Heart right ventricle (tissue), 16 donors: ENCODE measurements at regions not wholly inside any gene's neighbourhood (a gene's known extent, or its start where the extent isn't known, plus 50 kb on each side); places are given as distances from the start of the nearest gene placed in this dataset.

Experiments used
- ATAC-seq, 8 donors: fragments of 200-7000 bp; cut with Tn5 transposase; one replicate each; pipeline ENCODE4 v1.9.1; 2020; ENCODE audit warnings: mild to moderate bottlenecking in 8 of 8, moderate library complexity in 8 of 8, moderate number of reproducible peaks in 1 of 8
- DNase-seq, 2 donors: peaks; one replicate each; pipeline ENCODE4 v3.0.0-alpha.2; 2020
- H3K27ac ChIP-seq, 10 donors: fragments of 200-600 bp; sonication (generic) in 2 of 10; one replicate each; pipeline versions ENCODE4 v1.5.0 to v1.8.0; 2020 to 2022; ENCODE audit warnings: mild to moderate bottlenecking in 3 of 10
- H3K27me3 ChIP-seq, 7 donors: fragments of 200-600 bp; one replicate each; pipeline ENCODE4 v1.8.0; 2021 to 2022; ENCODE audit warnings: mild to moderate bottlenecking in 2 of 7
- H3K36me3 ChIP-seq, 9 donors: fragments of 200-600 bp; sonication (generic) in 1 of 9; one replicate each; pipeline versions ENCODE4 v1.5.0 to v1.8.0; 2020 to 2022; ENCODE audit warnings: mild to moderate bottlenecking in 2 of 9
- H3K4me1 ChIP-seq, 9 donors: fragments of 200-600 bp; sonication (generic) in 1 of 9; one replicate each; pipeline versions ENCODE4 v1.5.0 to v1.8.0; 2020 to 2022; ENCODE audit warnings: mild to moderate bottlenecking in 4 of 9
- H3K4me3 ChIP-seq, 10 donors: fragments of 200-600 bp; sonication (generic) in 2 of 10; one replicate each; pipeline versions ENCODE4 v1.5.0 to v1.8.0; 2020 to 2022; ENCODE audit warnings: mild to moderate bottlenecking in 7 of 10, moderate library complexity in 2 of 10
- H3K9me3 ChIP-seq, 11 donors: fragments of 200-600 bp in 10 of 11; sonication (generic) in 2 of 11; one replicate each; pipeline versions ENCODE4 v1.5.0 to v1.8.0; 2013 to 2022; ENCODE audit warnings: mild to moderate bottlenecking in 2 of 11, control low read depth in 1 of 11, moderate library complexity in 1 of 11
- WGBS, 2 donors: extraction: QIAGEN DNeasy Blood & Tissue Kit; methylation state at CpG; one replicate each; pipeline ENCODE4 v1.1.7; 2013; ENCODE audit warnings: inconsistent platforms in 1 of 2; 5-methylcytosine and 5-hydroxymethylcytosine counted together
- intact Hi-C, 10 donors: fragments of 100-400 bp; cut with DNase I; formaldehyde crosslinking; loops; one replicate each; pipeline versions ENCODE4 v1.11.1 to v1.14.2; 2022
- TF ChIP-seq, protein P1 (sequence below), 9 donors: fragments of 200-600 bp; sonication (generic) in 2 of 9; IDR thresholded peaks; one replicate each; pipeline versions ENCODE4 v1.5.0 to v1.8.0; 2021 to 2022; ENCODE audit warnings: antibody characterized with exemption in 9 of 9, mild to moderate bottlenecking in 5 of 9, moderate library complexity in 1 of 9
- donor health status: Arrhythmogenic right ventricular cardiomyopathy.
- donor health status: ischemic (EF 13 %, LVEDD 7.1; RV severe dilation, severe dysfunction).
- donor health status: healthy with polysubstance abuse.
- donor health status: DM: no; HTN: yes; CAD: no.
- donor health status: DM: no; HTN: no; CAD: no.
- donor health status: ischemic (EF 25% LVEDD 6.9; RV normal size, moderate dysfunction).
- donor health status: ischemic (EF 25% LVEDD 5.7; RV mildly dilated, moderate dysfunction).
- donor health status: healthy.
- donor health status: DM: yes; HTN: yes; CAD: no.
- donor health status: Ischemic cardiomyopathy.
- donor health status: ischemic (EF 35%, LVEDD 5.7; RV mildly dilated, moderate dysfunction).
- donor health status: nonischemic (EF 11% LVEDD 7.7; RV severe dilation, severe dysfunction).
- donor health status: DM: yes; HTN: yes; CAD: no.
- donor health status: PGD.
- donor health status: ischemic (EF 29% LVEDD 5.4; RV normal size, mild dysfunction).
- donor health status: nonischemic (EF 23%, LVEDD 6.1; RV moderate dilation, normal function).

DNA sequence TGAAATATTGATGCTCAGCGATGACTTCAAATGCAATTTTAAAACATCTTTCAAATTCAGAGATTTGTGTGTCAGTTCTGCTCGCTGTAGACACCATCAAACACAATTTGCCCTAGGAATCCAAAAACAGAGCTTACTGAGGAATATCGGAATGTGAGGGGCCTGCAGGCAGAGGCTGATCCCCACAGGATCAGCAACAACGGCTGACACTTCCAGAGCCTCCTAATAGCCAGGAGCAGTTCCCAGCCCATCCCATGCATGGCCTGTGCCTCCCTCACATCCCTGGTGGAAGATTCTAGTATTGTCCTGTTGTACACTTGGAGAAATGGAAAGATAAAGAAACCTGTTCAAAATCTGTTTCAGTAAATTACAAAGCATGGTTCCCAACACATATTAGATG is 129.7 kb upstream of the VWC2 start:
- TF ChIP-seq, protein P1, sequence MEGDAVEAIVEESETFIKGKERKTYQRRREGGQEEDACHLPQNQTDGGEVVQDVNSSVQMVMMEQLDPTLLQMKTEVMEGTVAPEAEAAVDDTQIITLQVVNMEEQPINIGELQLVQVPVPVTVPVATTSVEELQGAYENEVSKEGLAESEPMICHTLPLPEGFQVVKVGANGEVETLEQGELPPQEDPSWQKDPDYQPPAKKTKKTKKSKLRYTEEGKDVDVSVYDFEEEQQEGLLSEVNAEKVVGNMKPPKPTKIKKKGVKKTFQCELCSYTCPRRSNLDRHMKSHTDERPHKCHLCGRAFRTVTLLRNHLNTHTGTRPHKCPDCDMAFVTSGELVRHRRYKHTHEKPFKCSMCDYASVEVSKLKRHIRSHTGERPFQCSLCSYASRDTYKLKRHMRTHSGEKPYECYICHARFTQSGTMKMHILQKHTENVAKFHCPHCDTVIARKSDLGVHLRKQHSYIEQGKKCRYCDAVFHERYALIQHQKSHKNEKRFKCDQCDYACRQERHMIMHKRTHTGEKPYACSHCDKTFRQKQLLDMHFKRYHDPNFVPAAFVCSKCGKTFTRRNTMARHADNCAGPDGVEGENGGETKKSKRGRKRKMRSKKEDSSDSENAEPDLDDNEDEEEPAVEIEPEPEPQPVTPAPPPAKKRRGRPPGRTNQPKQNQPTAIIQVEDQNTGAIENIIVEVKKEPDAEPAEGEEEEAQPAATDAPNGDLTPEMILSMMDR (IDR thresholded peaks at IDR 0.05) = no peak
- DNase-seq (no peak), ATAC-seq (no peak)
- Histone ChIP-seq H3K36me3 (no peaks in the 10 kb centered on the region), H3K27me3 (no peaks in the 10 kb centered on the region), H3K4me3 (no peak overlapping the region), H3K9me3 (no peaks in the 10 kb centered on the region), H3K27ac (no peak overlapping the region), H3K4me1 (peaks cover 0 to 11% (median 0%) of the 10 kb centered on the region in 9 donors)
- whole genome bisulfite sequencing, 2 donors = 74 to 79% methylated on average over 4 of the region's 4 CpGs
- intact Hi-C loops = no loop called here

DNA sequence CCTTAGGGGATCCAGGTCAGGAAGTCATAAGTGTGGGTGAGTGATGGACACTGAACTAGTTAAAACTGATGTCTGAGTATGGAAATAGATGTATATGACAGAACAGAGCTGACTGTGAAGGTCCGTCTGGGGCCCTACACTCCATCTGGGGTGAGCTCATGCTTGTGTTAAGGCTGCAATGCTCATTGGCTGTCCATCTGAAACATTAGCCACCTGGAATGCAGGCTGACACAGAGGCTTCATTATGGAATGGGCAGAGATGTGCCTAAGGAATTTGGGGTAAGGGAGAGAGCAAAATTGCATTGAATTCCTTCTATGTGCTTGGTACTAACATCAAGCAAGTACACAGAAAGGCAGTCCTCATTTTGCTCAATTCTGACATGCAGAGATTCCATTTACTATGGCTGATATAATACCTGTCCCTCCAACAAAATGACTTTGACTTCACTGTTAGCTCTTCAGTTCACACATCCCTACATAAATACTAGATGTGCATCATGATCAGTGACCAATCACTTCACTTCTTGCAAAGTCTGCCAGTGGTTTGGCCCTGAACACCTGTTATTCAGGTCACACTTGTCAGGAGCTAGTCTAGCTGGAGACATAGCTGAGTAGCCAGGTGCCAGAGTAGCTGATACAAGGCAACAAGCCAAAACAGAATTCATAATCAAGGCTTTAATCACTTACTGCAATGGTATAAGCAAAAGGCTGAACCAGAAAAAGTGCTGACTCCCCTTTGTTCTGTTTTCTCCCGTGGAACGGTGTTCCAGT is 128.9 kb upstream of the VWC2 start:
- peaks cover 0 to under 1% (median 0%) of the 10 kb centered on the region in 11 donors for H3K9me3 ChIP-seq
- intact Hi-C loops = no loop called here
- TF ChIP-seq, protein P1 (IDR thresholded peaks at IDR 0.05) = no peak
- no peak overlapping the region for H3K4me3 ChIP-seq
- ATAC-seq (no peak), DNase-seq (no peak)
- H3K27ac ChIP-seq = no peak overlapping the region
- H3K4me1 ChIP-seq = peaks cover 0 to 11% (median 0%) of the 10 kb centered on the region in 9 donors
- no peaks in the 10 kb centered on the region for H3K36me3 ChIP-seq
- WGBS, 2 donors = 61 to 72% methylated on average over 3 of the region's 3 CpGs
- H3K27me3 ChIP-seq = no peaks in the 10 kb centered on the region

DNA sequence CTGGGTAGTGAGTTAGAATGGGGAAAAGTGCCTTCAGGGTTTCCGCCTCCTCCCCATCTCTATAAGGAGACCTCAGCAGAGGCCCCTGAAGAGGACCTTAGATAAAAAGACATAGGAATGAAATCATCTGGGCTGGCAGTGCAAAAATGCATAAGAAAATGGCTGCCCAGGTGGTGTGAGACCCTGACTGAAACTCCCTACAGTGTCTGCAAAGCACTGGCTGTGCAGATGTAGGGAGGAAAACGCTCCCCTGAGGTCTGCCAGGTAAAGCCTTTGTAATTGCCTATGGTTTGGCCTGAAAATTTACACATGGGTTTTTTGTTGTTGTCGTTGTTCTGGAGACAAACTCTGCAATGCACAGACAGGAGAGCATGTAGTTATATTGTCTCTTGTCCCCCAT is 128.1 kb upstream of the VWC2 start:
- TF ChIP-seq, protein P1 (IDR thresholded peaks at IDR 0.05) = no peak
- intact Hi-C loops = no loop called here
- WGBS, 2 donors = 65 to 72% methylated on average over 3 of the region's 3 CpGs

DNA sequence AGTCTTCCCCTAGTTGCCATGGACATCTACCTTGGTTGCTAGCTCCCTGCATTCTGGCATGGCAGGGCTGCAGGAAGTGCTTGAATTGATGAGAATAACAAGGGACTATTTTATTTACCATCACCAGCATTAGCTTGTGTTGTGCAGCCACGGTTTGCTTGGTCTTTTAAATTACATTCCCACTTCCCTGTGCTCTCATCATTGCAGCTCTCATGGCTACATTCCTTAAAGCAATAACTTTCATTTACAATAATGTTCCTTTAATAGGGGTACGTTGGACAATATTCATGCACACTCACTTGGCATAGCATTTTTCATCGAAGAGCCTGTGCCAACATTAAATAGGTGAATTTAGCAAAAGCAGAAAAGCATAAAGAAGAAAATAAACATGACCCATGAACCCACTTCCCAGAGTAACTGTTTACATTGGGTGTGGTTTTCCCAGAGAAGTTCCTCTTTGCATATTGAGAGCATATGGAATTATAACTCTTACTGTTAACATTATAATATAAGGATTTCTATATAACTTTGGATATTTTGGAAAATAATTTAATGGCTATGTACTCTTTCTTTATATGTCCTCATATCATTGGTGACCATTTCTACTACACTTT is 113.2 kb upstream of the VWC2 start:
- Histone ChIP-seq H3K27me3 (no peaks in the 10 kb centered on the region), H3K4me3 (no peak overlapping the region), H3K36me3 (no peaks in the 10 kb centered on the region), H3K4me1 (no peaks in the 10 kb centered on the region), H3K27ac (no peak overlapping the region), H3K9me3 (no peaks in the 10 kb centered on the region)
- TF ChIP-seq, protein P1 (IDR thresholded peaks at IDR 0.05) = no peak
- ATAC-seq (no peak), DNase-seq (no peak)
- intact Hi-C loops = no loop called here
- WGBS, 2 donors = 69 to 75% methylated on average over 3 of the region's 3 CpGs

More for the DNA sequence above, 128.1 kb upstream of the VWC2 start:
- ATAC-seq (no peak), DNase-seq (no peak)
- Histone ChIP-seq H3K4me3 (no peak overlapping the region), H3K36me3 (no peaks in the 10 kb centered on the region), H3K27me3 (no peaks in the 10 kb centered on the region), H3K27ac (no peak overlapping the region), H3K9me3 (peaks cover 0 to 8% (median 0%) of the 10 kb centered on the region in 11 donors), H3K4me1 (peaks cover 0 to 11% (median 0%) of the 10 kb centered on the region in 9 donors)
